Upper lobe of right lung (tissue), 1 donor: ENCODE measurements at regions not wholly inside any gene's neighbourhood (a gene's known extent, or its start where the extent isn't known, plus 50 kb on each side); places are given as distances from the start of the nearest gene placed in this dataset.

ENCODE experiments used
- ATAC-seq: fragments of 200-7000 bp; cut with Tn5 transposase; one replicate; pipeline ENCODE4 v1.9.1; 2020; ENCODE audit warnings: mild to moderate bottlenecking, moderate library complexity
- DNase-seq: peaks from one replicate; pipeline ENCODE4 v3.0.0-alpha.2; 2020
- H3K27ac ChIP-seq: fragments of 200-600 bp; one replicate; pipeline ENCODE4 v1.8.0; 2022
- H3K27me3 ChIP-seq: fragments of 200-600 bp; one replicate; pipeline ENCODE4 v1.8.0; 2022; ENCODE audit warnings: mild to moderate bottlenecking
- H3K36me3 ChIP-seq: fragments of 200-600 bp; one replicate; pipeline ENCODE4 v1.8.0; 2022
- H3K4me1 ChIP-seq: fragments of 200-600 bp; one replicate; pipeline ENCODE4 v1.8.0; 2022
- H3K4me3 ChIP-seq: fragments of 200-600 bp; one replicate; pipeline ENCODE4 v1.8.0; 2022; ENCODE audit warnings: mild to moderate bottlenecking
- H3K9me3 ChIP-seq: fragments of 200-600 bp; one replicate; pipeline ENCODE4 v1.8.0; 2022
- intact Hi-C: fragments of 100-400 bp; cut with DNase I; formaldehyde crosslinking; loops from one replicate; pipeline ENCODE4 v1.11.0; 2022
- TF ChIP-seq, protein P1 (sequence below): fragments of 200-600 bp; IDR thresholded peaks from one replicate; pipeline ENCODE4 v1.8.0; 2022; ENCODE audit warnings: antibody characterized with exemption
- donor health status: DM: no; HTN: yes; CAD: no; lungs with severe emphysema.

DNA sequence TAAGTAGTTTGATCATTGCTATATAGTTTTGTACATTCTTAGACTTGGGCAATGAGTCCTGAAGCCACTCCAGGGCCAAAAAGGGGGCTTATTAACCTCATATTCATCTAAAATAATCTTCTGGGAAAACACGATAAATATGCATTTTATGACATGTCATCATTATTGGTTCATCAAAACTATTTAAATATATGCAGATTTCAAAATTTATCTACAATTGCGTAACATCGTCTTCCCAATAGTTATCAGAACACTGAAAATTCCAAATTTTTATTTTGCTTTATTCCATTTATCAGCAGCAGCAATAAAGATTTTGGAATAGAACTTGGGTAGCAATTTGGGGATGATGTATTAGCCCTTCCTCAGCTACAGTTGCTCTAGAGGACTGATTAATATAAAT is 550.0 kb downstream of the IQCM start:
- no peak for ATAC-seq
- H3K4me3 ChIP-seq: no peak overlapping the region
- DNase-seq: no peak
- intact Hi-C loops: no loop called here
- H3K9me3 ChIP-seq: no peaks in the 10 kb centered on the region
- no peaks in the 10 kb centered on the region for H3K27me3 ChIP-seq
- no peaks in the 10 kb centered on the region for H3K4me1 ChIP-seq
- H3K36me3 ChIP-seq: no peaks in the 10 kb centered on the region
- TF ChIP-seq, protein P1, sequence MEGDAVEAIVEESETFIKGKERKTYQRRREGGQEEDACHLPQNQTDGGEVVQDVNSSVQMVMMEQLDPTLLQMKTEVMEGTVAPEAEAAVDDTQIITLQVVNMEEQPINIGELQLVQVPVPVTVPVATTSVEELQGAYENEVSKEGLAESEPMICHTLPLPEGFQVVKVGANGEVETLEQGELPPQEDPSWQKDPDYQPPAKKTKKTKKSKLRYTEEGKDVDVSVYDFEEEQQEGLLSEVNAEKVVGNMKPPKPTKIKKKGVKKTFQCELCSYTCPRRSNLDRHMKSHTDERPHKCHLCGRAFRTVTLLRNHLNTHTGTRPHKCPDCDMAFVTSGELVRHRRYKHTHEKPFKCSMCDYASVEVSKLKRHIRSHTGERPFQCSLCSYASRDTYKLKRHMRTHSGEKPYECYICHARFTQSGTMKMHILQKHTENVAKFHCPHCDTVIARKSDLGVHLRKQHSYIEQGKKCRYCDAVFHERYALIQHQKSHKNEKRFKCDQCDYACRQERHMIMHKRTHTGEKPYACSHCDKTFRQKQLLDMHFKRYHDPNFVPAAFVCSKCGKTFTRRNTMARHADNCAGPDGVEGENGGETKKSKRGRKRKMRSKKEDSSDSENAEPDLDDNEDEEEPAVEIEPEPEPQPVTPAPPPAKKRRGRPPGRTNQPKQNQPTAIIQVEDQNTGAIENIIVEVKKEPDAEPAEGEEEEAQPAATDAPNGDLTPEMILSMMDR: no peak
- H3K27ac ChIP-seq: no peak overlapping the region

DNA sequence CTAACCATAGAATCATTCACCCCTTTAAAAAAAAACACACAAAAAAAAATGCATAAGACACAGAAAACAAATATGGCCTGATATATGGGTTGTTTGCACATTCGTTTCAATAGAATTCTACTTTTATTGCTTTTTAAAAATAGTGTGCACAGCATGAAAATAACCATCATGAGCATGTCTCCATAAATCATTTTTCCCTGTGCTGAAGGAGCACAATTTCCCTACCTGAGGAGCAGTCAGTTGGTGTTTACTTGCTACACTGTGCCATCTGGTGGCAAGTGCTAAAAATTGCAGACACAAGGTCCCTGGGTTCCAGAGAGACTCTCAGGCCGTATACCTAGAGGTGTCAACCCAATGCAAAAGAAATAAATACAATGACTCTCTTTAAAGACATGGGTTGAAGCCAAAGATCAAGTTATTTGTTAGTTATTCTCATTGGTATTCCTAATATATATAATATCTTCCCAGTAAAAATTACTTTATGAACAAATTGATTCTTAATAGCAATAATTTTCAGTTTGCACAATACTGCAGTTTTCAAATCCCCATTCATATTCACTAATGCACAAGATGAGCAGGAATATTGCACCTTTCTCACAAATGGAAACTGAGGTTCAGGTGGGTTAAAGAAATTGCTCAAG is 551.4 kb downstream of the IQCM start:
- intact Hi-C loops: no loop called here
- no peak overlapping the region for H3K4me3 ChIP-seq
- TF ChIP-seq, protein P1: peak; percentile 55
- no peaks in the 10 kb centered on the region for H3K9me3 ChIP-seq
- no peaks in the 10 kb centered on the region for H3K27me3 ChIP-seq
- H3K36me3 ChIP-seq: no peaks in the 10 kb centered on the region
- H3K27ac ChIP-seq: no peak overlapping the region
- no peaks in the 10 kb centered on the region for H3K4me1 ChIP-seq
- DNase-seq (no peak), ATAC-seq (peak; percentile 93)

DNA sequence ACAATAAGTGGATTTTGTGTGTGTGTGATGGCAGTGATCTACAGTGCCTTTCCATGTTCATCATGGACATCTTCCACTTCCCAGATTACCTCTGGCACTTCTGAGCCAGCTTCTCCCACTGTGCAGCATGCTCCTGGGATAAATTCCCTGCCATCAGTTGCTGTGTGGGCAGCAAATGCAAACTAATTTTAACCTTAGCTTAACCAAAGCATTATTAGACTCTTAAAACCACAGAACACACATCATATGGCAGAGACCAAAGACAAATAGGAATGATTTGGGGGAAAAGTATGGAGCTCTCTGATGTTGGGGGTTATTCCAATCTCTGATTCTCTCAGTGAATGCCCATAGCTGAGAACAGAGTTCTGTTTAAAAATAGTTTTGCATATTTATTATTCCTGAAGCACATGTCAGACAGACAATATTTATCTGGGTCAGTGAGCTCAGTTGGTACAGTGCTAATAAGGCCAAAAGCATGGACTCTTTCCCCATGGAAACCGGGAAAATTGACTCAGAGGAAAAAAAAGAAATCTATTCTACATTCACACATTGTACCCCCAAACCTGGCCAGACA is 567.4 kb downstream of the IQCM start:
- DNase-seq: no peak
- ATAC-seq: no peak
- TF ChIP-seq, protein P1: no peak
- Histone ChIP-seq H3K9me3 (no peaks in the 10 kb centered on the region), H3K4me3 (no peak overlapping the region), H3K36me3 (no peaks in the 10 kb centered on the region), H3K4me1 (no peaks in the 10 kb centered on the region), H3K27me3 (no peaks in the 10 kb centered on the region), H3K27ac (no peak overlapping the region)
- intact Hi-C loops: no loop called here

DNA sequence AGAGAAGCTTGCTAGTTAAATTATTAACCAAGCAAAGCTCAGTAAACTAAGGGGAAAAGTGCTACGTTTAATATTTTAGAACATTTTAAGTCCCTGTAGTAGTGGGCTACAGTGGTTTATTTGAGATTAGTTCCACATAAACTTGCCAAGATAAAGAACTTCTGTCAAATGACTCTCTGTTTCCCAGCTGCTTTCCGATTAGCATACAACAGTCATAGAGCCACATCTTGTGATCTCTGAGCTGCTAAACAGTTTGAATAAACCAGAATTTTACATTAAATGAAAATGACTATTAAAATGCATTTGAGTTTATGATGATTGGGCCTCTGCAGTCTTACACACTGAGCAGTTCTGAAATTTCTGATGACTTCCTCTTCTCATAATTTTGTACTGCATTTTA is 568.5 kb downstream of the IQCM start:
- no peak overlapping the region for H3K27ac ChIP-seq
- no peaks in the 10 kb centered on the region for H3K27me3 ChIP-seq
- ATAC-seq (no peak), DNase-seq (no peak)
- H3K4me1 ChIP-seq: no peaks in the 10 kb centered on the region
- intact Hi-C loops: no loop called here
- TF ChIP-seq, protein P1: no peak
- no peaks in the 10 kb centered on the region for H3K9me3 ChIP-seq
- H3K36me3 ChIP-seq: no peaks in the 10 kb centered on the region
- H3K4me3 ChIP-seq: no peak overlapping the region

DNA sequence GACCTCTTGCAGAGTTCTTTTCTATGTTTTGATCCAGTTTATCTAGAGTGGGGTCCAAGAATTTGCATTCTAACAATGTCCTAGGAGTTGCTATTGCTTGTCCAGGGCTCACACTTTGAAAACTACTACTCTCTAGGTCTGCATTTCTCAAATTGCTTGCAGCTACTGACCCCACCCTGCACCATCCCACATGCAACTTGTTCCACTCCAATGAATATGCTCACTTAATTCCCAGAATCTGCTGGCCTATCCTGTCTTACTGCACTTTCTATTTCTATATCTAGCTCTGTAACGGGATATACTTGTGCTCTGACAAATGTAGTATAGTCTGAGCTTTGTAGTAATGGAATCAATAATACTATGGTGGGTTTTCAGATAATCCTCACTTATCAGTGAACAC is 570.3 kb downstream of the IQCM start:
- Histone ChIP-seq H3K9me3 (no peaks in the 10 kb centered on the region), H3K36me3 (no peaks in the 10 kb centered on the region), H3K27me3 (no peaks in the 10 kb centered on the region), H3K27ac (no peak overlapping the region), H3K4me3 (no peak overlapping the region), H3K4me1 (no peaks in the 10 kb centered on the region)
- intact Hi-C loops: no loop called here
- DNase-seq: no peak
- TF ChIP-seq, protein P1: no peak
- ATAC-seq: no peak

DNA sequence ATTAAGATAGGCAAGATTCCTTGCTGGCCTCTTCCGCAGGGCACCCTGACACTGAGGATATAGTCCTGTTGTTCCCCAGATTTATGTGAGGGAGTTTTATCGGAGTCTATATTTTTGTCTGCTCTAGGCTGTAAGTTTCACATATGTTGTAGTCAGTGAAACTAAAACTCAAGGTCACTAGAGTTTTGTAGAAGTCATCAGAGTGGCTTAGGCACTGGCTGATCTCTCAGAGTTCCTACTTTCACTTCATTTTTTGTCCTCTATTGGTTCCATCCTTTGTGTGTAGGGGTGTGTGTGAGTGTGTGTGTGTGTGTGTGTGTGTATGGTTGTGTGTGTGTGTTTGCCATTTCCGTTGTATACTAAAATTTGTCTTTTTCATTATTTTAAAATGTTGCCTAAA is 577.5 kb downstream of the IQCM start:
- no peaks in the 10 kb centered on the region for H3K4me1 ChIP-seq
- ATAC-seq (no peak), DNase-seq (no peak)
- intact Hi-C loops: no loop called here
- no peaks in the 10 kb centered on the region for H3K36me3 ChIP-seq
- H3K4me3 ChIP-seq: no peak overlapping the region
- H3K27ac ChIP-seq: no peak overlapping the region
- H3K9me3 ChIP-seq: no peaks in the 10 kb centered on the region
- no peaks in the 10 kb centered on the region for H3K27me3 ChIP-seq
- TF ChIP-seq, protein P1: no peak
